Panc1 (cell line): ENCODE measurements at regions not wholly inside any gene's neighbourhood (a gene's known extent, or its start where the extent isn't known, plus 50 kb on each side); places are given as distances from the start of the nearest gene placed in this dataset.

ENCODE experiments used
- REST ChIP-seq, 2 experiments: IDR thresholded peaks; 2 replicates each; pipeline ENCODE4 v1.6.1; 2011 to 2012; ENCODE audit warnings: low read depth in 2 of 2, control low read depth in 1 of 2, low read length in 1 of 2, mild to moderate bottlenecking in 1 of 2, moderate library complexity in 1 of 2; ENCODE audit not compliant: insufficient read depth in 1 of 2
- TCF7L2 ChIP-seq: IDR thresholded peaks from 2 replicates; pipeline ENCODE4 v1.6.1; 2011; ENCODE audit warnings: mild to moderate bottlenecking, low read depth, low read length, inconsistent platforms
- TF ChIP-seq, protein P1 (sequence below): fragments of 450-650 bp; IDR thresholded peaks from 2 replicates; pipeline ENCODE4 v1.5.1; 2017; ENCODE audit warnings: mild to moderate bottlenecking

- TF ChIP-seq, protein P1, sequence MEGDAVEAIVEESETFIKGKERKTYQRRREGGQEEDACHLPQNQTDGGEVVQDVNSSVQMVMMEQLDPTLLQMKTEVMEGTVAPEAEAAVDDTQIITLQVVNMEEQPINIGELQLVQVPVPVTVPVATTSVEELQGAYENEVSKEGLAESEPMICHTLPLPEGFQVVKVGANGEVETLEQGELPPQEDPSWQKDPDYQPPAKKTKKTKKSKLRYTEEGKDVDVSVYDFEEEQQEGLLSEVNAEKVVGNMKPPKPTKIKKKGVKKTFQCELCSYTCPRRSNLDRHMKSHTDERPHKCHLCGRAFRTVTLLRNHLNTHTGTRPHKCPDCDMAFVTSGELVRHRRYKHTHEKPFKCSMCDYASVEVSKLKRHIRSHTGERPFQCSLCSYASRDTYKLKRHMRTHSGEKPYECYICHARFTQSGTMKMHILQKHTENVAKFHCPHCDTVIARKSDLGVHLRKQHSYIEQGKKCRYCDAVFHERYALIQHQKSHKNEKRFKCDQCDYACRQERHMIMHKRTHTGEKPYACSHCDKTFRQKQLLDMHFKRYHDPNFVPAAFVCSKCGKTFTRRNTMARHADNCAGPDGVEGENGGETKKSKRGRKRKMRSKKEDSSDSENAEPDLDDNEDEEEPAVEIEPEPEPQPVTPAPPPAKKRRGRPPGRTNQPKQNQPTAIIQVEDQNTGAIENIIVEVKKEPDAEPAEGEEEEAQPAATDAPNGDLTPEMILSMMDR = no peak
- TF ChIP-seq REST (IDR thresholded peaks at IDR 0.05; ENCODE audit: insufficient read depth in 1 of 2, low read depth in 2 of 2, low read length in 1 of 2) (no peak), TCF7L2 (no peak)
Measured at GRCh38 chr22:27616033-27616432, 185.5 kb downstream of the MN1 start.
